AML-193 (cell line): ENCODE measurements at regions not wholly inside any gene's neighbourhood (a gene's known extent, or its start where the extent isn't known, plus 50 kb on each side); places are given as distances from the start of the nearest gene placed in this dataset.

Experiments used
- DNase-seq, 2 experiments: peaks; one replicate each; lab custom pipeline; 2025; lab: John Stamatoyannopoulos, UW

GRCh38 chr12:39047539-39048262 lies 142.3 kb upstream of the CPNE8 start:
- no peak for DNase-seq

GRCh38 chr12:39044754-39045153 lies 139.4 kb upstream of the CPNE8 start:
- DNase-seq = no peak

- DNase-seq = no peak
Measured at GRCh38 chr12:39043424-39043822, 138.0 kb upstream of the CPNE8 start.

- DNase-seq = no peak
Measured at GRCh38 chr12:39040275-39040674, 134.9 kb upstream of the CPNE8 start.

GRCh38 chr12:39037115-39037514 lies 131.7 kb upstream of the CPNE8 start:
- no peak for DNase-seq

GRCh38 chr12:39036105-39036504 lies 130.7 kb upstream of the CPNE8 start:
- DNase-seq = no peak

GRCh38 chr12:39033782-39034181 lies 128.4 kb upstream of the CPNE8 start:
- DNase-seq = no peak

GRCh38 chr12:39032448-39032847 lies 127.1 kb upstream of the CPNE8 start:
- no peak for DNase-seq

- DNase-seq = no peak
Measured at GRCh38 chr12:39032034-39032433, 126.6 kb upstream of the CPNE8 start.

GRCh38 chr12:39028382-39028781 lies 123.0 kb upstream of the CPNE8 start:
- no peak for DNase-seq

GRCh38 chr12:39012870-39013269 lies 107.5 kb upstream of the CPNE8 start:
- no peak for DNase-seq

GRCh38 chr12:39011166-39011565 lies 105.8 kb upstream of the CPNE8 start:
- no peak for DNase-seq

- no peak for DNase-seq
Measured at GRCh38 chr12:39010406-39010805, 105.0 kb upstream of the CPNE8 start.

- no peak for DNase-seq
Measured at GRCh38 chr12:39007619-39008018, 102.2 kb upstream of the CPNE8 start.

GRCh38 chr12:39006286-39006685 lies 100.9 kb upstream of the CPNE8 start:
- no peak for DNase-seq

- no peak for DNase-seq
Measured at GRCh38 chr12:39005671-39006070, 100.3 kb upstream of the CPNE8 start.

- no peak for DNase-seq
Measured at GRCh38 chr12:39003541-39004155, 98.3 kb upstream of the CPNE8 start.

- no peak for DNase-seq
Measured at GRCh38 chr12:39000370-39000769, 95.0 kb upstream of the CPNE8 start.

GRCh38 chr12:38998887-38999482 lies 93.6 kb upstream of the CPNE8 start:
- DNase-seq = no peak

- no peak for DNase-seq
Measured at GRCh38 chr12:38995249-38995648, 89.9 kb upstream of the CPNE8 start.

GRCh38 chr12:38985961-38986360 lies 80.6 kb upstream of the CPNE8 start:
- no peak for DNase-seq

GRCh38 chr12:38984388-38984787 lies 79.0 kb upstream of the CPNE8 start:
- DNase-seq = no peak

GRCh38 chr12:38983117-38983571 lies 77.8 kb upstream of the CPNE8 start:
- DNase-seq = no peak
